Left lung (tissue), 4 donors: ENCODE measurements at regions not wholly inside any gene's neighbourhood (a gene's known extent, or its start where the extent isn't known, plus 50 kb on each side); places are given as distances from the start of the nearest gene placed in this dataset.
"Not testable (repeated sequence)": the region's sequence is repeated elsewhere in the genome, so short reads cannot be mapped to it uniquely, and the experiment has no call there.

ENCODE experiments used
- ATAC-seq: fragments of 200-7000 bp; cut with Tn5 transposase; one replicate; pipeline ENCODE4 v1.9.1; 2020; ENCODE audit warnings: moderate library complexity
- DNase-seq, 4 donors: peaks; one replicate each; pipeline ENCODE4 v3.0.0-alpha.2; 2013 to 2020
- H3K27ac ChIP-seq, 2 donors: fragments of 200-600 bp; sonication (generic) in 1 of 2; one replicate each; pipeline versions ENCODE4 v1.5.0 to v1.8.0; 2020 to 2021
- H3K27me3 ChIP-seq, 2 donors: fragments of 200-600 bp; sonication (generic) in 1 of 2; one replicate each; pipeline versions ENCODE4 v1.5.0 to v1.8.0; 2020 to 2021
- H3K36me3 ChIP-seq, 2 donors: fragments of 200-600 bp; sonication (generic) in 1 of 2; one replicate each; pipeline versions ENCODE4 v1.5.0 to v1.8.0; 2020 to 2021
- H3K4me1 ChIP-seq, 2 donors: fragments of 200-600 bp; one replicate each; pipeline ENCODE4 v1.8.0; 2021
- H3K4me3 ChIP-seq, 2 donors: fragments of 200-600 bp; sonication (generic) in 1 of 2; one replicate each; pipeline versions ENCODE4 v1.5.0 to v1.8.0; 2020 to 2021; ENCODE audit warnings: mild to moderate bottlenecking in 1 of 2
- H3K9me3 ChIP-seq, 2 donors: fragments of 200-600 bp; sonication (generic) in 1 of 2; one replicate each; pipeline versions ENCODE4 v1.5.0 to v1.8.0; 2020 to 2021
- intact Hi-C, 2 donors: fragments of 100-400 bp; cut with DNase I; formaldehyde crosslinking; loops; one replicate each; pipeline versions ENCODE4 v1.11.2 to v1.14.2; 2022
- TF ChIP-seq, protein P1 (sequence below), 2 donors: fragments of 200-600 bp; sonication (generic) in 1 of 2; IDR thresholded peaks; one replicate each; pipeline versions ENCODE4 v1.5.0 to v1.8.0; 2021; ENCODE audit warnings: antibody characterized with exemption in 2 of 2
- donor health status: DM: no; HTN: yes; CAD: no.
- donor health status: DM: no; HTN: no; CAD: no.

DNA sequence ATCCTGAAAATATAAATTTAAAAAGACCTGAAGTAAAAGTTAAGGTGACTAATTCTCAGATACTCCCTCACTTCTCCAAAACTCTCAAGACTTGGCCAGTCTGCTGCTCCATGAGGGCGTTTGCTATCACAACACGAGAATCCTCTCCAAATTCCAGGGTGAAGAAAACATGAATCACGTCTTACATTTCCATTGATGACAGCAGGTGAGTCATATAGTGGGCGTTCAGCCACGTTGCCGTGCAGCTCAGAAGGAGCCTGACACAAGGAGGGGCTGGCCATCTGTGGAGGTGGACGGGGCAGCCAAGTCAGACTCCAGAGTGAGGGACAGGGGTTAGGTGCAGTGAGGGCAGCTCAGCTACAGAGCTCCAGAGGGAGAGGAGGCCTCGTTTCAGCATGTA lies 555.1 kb upstream of the ADAMTS16 start:
- Histone ChIP-seq H3K9me3 (peaks cover 0 to 6% of the 10 kb centered on the region in 2 donors), H3K36me3 (no peaks in the 10 kb centered on the region), H3K27me3 (no peaks in the 10 kb centered on the region), H3K4me1 (no peaks in the 10 kb centered on the region), H3K27ac (no peak overlapping the region), H3K4me3 (no peak overlapping the region)
- ATAC-seq (peak; percentile 79), DNase-seq (peak in 1 of 4 donors; percentile 54)
- TF ChIP-seq, protein P1, sequence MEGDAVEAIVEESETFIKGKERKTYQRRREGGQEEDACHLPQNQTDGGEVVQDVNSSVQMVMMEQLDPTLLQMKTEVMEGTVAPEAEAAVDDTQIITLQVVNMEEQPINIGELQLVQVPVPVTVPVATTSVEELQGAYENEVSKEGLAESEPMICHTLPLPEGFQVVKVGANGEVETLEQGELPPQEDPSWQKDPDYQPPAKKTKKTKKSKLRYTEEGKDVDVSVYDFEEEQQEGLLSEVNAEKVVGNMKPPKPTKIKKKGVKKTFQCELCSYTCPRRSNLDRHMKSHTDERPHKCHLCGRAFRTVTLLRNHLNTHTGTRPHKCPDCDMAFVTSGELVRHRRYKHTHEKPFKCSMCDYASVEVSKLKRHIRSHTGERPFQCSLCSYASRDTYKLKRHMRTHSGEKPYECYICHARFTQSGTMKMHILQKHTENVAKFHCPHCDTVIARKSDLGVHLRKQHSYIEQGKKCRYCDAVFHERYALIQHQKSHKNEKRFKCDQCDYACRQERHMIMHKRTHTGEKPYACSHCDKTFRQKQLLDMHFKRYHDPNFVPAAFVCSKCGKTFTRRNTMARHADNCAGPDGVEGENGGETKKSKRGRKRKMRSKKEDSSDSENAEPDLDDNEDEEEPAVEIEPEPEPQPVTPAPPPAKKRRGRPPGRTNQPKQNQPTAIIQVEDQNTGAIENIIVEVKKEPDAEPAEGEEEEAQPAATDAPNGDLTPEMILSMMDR (IDR thresholded peaks at IDR 0.05), result no peak
- intact Hi-C loops, result no loop called here

DNA sequence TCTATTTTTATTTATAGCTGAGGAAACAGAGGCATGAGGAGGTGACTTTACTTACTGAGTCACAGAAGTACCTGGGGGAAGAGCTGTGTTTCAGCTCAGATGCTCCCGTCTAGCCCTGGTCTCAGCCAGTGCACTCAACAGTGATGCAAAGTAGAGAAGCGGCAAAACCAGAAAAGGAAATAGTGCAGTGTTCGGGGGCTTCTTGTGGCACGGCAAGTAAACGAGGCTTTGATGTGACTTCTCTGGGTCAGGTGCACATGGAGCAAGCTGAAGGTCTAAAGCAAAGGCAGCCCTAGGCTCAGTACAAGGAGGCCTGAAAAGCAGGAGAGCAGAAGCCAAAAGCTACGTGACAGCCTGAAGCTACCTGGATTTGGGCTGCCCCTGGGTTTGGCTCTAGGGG lies 526.7 kb upstream of the ADAMTS16 start:
- Histone ChIP-seq H3K9me3 (no peaks in the 10 kb centered on the region), H3K27me3 (no peaks in the 10 kb centered on the region), H3K27ac (no peak overlapping the region), H3K4me3 (no peak overlapping the region), H3K36me3 (no peaks in the 10 kb centered on the region), H3K4me1 (no peaks in the 10 kb centered on the region)
- DNase-seq, result no peak
- TF ChIP-seq, protein P1 (IDR thresholded peaks at IDR 0.05), result no peak
- ATAC-seq, result no peak
- intact Hi-C loops, result no loop called here

DNA sequence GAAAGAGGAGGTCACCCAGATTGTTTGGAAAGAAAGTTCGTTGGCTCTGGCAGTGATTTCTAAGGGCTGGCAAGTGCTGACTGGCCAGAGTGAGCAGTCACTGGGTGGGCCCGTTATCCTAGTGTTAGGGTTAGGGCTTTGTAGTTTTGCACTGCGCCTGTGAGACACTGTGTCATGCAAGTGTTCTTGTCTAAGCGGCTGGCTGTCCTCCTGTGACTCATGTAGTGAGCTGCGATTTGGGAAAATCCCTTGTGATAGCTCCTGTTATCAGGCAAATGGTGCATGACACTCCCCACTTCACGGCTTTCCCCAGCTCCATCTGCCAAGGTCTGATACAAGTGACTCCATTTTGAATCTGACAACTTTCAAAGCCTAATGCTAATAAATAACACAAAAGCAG lies 526.0 kb upstream of the ADAMTS16 start:
- intact Hi-C loops, result no loop called here
- Histone ChIP-seq H3K36me3 (no peaks in the 10 kb centered on the region), H3K4me3 (no peak overlapping the region), H3K27ac (no peak overlapping the region), H3K27me3 (no peaks in the 10 kb centered on the region), H3K9me3 (no peaks in the 10 kb centered on the region), H3K4me1 (no peaks in the 10 kb centered on the region)
- TF ChIP-seq, protein P1 (IDR thresholded peaks at IDR 0.05), result no peak
- ATAC-seq (no peak), DNase-seq (no peak)

DNA sequence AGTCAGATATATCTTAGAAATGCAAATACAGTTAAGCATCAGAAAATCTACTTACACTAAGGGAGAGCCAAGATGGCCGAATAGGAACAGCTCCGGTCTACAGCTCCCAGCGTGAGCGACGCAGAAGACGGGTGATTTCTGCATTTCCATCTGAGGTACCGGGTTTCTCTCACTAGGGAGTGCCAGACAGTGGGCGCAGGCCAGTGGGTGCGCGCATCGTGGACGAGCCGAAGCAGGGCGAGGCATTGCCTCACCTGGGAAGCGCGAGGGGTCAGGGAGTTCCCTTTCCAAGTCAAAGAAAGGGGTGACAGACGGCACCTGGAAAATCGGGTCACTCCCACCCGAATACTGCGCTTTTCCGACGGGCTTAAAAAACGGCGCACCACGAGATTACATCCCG lies 524.8 kb upstream of the ADAMTS16 start:
- ATAC-seq, H3K9me3 ChIP-seq, H3K4me1 ChIP-seq, H3K27ac ChIP-seq, H3K36me3 ChIP-seq, H3K4me3 ChIP-seq, DNase-seq, intact Hi-C loops, H3K27me3 ChIP-seq: not testable (repeated sequence)

DNA sequence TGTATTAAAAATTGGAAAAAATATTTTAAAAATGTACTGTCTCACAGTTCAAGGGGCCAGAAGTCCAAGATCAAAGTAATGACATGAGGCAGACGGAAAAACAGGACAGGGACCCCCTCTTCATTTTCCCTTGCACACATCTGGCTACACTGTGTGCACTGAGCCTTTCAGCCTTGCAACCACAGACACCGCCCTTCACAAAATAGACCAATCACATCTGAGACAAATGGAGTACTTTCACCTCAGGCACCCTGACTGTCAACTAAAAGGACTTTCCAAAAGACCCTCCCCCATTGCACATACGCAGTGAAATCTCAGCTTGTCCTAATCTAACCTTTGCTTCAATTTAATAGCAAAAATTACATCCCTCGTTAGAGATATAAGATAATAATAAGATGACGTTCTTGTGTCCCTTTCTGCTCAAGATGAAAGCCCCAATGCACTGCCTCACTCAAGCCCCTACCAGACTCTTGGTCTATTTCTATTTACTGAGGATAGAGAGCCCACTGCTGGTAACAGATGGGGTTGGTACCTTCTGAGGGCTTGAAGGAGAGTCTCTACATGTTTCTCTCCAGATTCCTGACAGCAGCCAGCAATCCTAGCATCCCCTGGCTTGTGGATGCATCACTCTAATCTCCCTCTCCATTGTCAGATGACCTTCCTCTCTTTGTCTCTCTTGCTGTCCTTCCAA lies 514.8 kb upstream of the ADAMTS16 start:
- DNase-seq (no peak), ATAC-seq (no peak)
- Histone ChIP-seq H3K4me1 (no peaks in the 10 kb centered on the region), H3K27ac (no peak overlapping the region), H3K36me3 (no peaks in the 10 kb centered on the region), H3K9me3 (peaks cover 0 to 1% of the 10 kb centered on the region in 2 donors), H3K4me3 (no peak overlapping the region), H3K27me3 (no peaks in the 10 kb centered on the region)
- intact Hi-C loops, result no loop called here
- TF ChIP-seq, protein P1 (IDR thresholded peaks at IDR 0.05), result no peak

DNA sequence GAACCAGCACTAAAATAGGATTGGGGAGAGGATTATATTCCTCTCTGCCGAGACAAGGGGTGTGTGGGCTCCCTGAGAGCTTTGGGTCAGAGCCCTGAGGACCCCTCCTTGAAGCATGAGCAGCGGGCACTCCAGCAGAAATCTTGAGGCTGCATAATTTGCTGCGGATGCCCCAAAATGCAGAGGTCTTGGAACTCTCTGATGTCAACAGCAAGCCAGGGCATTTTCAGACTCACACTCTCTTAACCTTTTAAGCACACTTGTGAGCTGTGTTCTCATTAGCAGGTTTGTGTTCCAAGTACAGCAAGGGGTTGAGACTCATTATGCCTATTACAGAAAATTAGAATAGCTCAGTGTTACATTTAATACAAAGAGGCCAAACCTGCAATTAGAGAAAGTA lies 513.0 kb upstream of the ADAMTS16 start:
- H3K36me3 ChIP-seq, result no peaks in the 10 kb centered on the region
- intact Hi-C loops, result no loop called here

More for the DNA sequence above, 513.0 kb upstream of the ADAMTS16 start:
- Histone ChIP-seq H3K9me3 (peaks cover 0 to 1% of the 10 kb centered on the region in 2 donors), H3K27me3 (no peaks in the 10 kb centered on the region), H3K4me1 (no peaks in the 10 kb centered on the region), H3K27ac (no peak overlapping the region), H3K4me3 (no peak overlapping the region)
- ATAC-seq (no peak), DNase-seq (no peak)
- TF ChIP-seq, protein P1 (IDR thresholded peaks at IDR 0.05), result no peak
